SU-DHL-6 (cell line): ENCODE measurements at regions not wholly inside any gene's neighbourhood (a gene's known extent, or its start where the extent isn't known, plus 50 kb on each side); places are given as distances from the start of the nearest gene placed in this dataset.

Experiments
- EZH2phosphoT487 ChIP-seq: fragments of 200-600 bp; sonication (generic), shearing (Covaris generic); conservative IDR thresholded peaks from 2 replicates; pipeline ENCODE4 v1.6.1; 2018; ENCODE audit warnings: mild to moderate bottlenecking, antibody characterized with exemption, low read length, moderate library complexity, mixed read lengths
- TF ChIP-seq, protein P1 (sequence below): fragments of 200-600 bp; sonication (generic); IDR thresholded peaks from one replicate; pipeline ENCODE4 v1.5.1; 2017; ENCODE audit warnings: antibody characterized with exemption, mild to moderate bottlenecking, low read length, moderate library complexity; ENCODE audit not compliant: insufficient read depth, poor library complexity, severe bottlenecking

DNA sequence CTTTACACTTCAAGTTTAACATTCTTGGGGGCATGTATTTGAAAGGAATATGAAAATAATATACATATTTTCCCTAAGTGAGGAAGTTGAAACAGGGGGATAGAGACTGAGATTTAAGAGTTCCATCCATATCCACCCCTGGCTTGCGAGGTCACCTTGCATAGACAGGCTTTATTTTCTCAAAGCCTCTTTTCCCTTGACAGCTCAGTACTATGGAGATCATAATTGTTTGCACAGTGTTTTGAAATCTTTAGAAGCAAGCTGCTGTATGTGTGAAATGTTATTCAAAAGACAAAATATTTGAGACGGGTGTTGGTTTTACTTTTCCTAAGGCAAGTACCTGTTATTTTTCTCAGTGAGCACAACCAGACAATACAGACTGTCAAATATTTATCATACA lies 163.1 kb downstream of the LRRC70 start:
- TF ChIP-seq, protein P1, sequence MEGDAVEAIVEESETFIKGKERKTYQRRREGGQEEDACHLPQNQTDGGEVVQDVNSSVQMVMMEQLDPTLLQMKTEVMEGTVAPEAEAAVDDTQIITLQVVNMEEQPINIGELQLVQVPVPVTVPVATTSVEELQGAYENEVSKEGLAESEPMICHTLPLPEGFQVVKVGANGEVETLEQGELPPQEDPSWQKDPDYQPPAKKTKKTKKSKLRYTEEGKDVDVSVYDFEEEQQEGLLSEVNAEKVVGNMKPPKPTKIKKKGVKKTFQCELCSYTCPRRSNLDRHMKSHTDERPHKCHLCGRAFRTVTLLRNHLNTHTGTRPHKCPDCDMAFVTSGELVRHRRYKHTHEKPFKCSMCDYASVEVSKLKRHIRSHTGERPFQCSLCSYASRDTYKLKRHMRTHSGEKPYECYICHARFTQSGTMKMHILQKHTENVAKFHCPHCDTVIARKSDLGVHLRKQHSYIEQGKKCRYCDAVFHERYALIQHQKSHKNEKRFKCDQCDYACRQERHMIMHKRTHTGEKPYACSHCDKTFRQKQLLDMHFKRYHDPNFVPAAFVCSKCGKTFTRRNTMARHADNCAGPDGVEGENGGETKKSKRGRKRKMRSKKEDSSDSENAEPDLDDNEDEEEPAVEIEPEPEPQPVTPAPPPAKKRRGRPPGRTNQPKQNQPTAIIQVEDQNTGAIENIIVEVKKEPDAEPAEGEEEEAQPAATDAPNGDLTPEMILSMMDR: no peak
- TF ChIP-seq EZH2phosphoT487: no peak
